ENCODE measurements at regions not wholly inside any gene's neighbourhood (a gene's known extent, or its start where the extent isn't known, plus 50 kb on each side); places are given as distances from the start of the nearest gene placed in this dataset.

- no peak overlapping the region for H3T11ph ChIP-seq (ENCODE audit: low read length)
- no peaks in the 10 kb centered on the region for H3K23me2 ChIP-seq (ENCODE audit: insufficient read length, low read depth, low read length, poor library complexity, severe bottlenecking)
- no peaks in the 10 kb centered on the region for H3K79me1 ChIP-seq (ENCODE audit: insufficient read depth, low read depth, low read length, poor library complexity, severe bottlenecking)
- H2AK5ac ChIP-seq (ENCODE audit: insufficient read length, low read length): no peak overlapping the region
- no peak overlapping the region for H2BK15ac ChIP-seq (ENCODE audit: low read depth, low read length)
- no peak overlapping the region for H3K56ac ChIP-seq (ENCODE audit: insufficient read length, low read depth, low read length)
- no peak for TF ChIP-seq CTCF (conservative IDR thresholded peaks at IDR 0.05)
- H3K27ac Mint-ChIP-seq: no peak overlapping the region
- no peaks in the 10 kb centered on the region for H3K27me3 ChIP-seq (ENCODE audit: insufficient read depth, low read length)
- H3K4me2 ChIP-seq (ENCODE audit: insufficient read depth, insufficient read length, low read length): no peak overlapping the region
- no peak overlapping the region for H3K27ac ChIP-seq (ENCODE audit: insufficient read length, low read depth, low read length)
- H3K4ac ChIP-seq (ENCODE audit: low read depth, low read length): no peak overlapping the region
- no peak overlapping the region for H2BK12ac ChIP-seq (ENCODE audit: insufficient read length, low read depth, low read length)
- WGBS (ENCODE audit: extremely low coverage, insufficient read length, low lambda C conversion rate): no CpG with 5 or more reads among the region's 2 CpGs
- H4K20me1 ChIP-seq (ENCODE audit: control insufficient read depth, insufficient read depth, insufficient read length): no peaks in the 10 kb centered on the region
- H3K18ac ChIP-seq (ENCODE audit: insufficient read length, low read depth, low read length): no peak overlapping the region
- H3K14ac ChIP-seq (ENCODE audit: insufficient read depth, low read length): no peak overlapping the region
- H4K91ac ChIP-seq (ENCODE audit: insufficient read length, low read depth, low read length): no peak overlapping the region
- DNase-seq: no peak
- H2AFZ ChIP-seq (ENCODE audit: low read length): no peak overlapping the region
- no peak overlapping the region for H3K9ac ChIP-seq (ENCODE audit: extremely low read depth, insufficient read length, low read length)
- H3K9me3 ChIP-seq (ENCODE audit: control insufficient read depth, low read depth, low read length): no peaks in the 10 kb centered on the region
- H3K27me3 Mint-ChIP-seq (ENCODE audit: low read depth): peaks cover 2% of the 10 kb centered on the region; the same call in 1 of the 2 replicates
- no peak overlapping the region for H3K4me3 Mint-ChIP-seq
- no peak overlapping the region for H2BK120ac ChIP-seq (ENCODE audit: low read depth, low read length, poor library complexity, severe bottlenecking)
- H4K8ac ChIP-seq (replicated peaks; ENCODE audit: insufficient read length, low read depth, low read length): no peak overlapping the region
- H2BK20ac ChIP-seq (ENCODE audit: low read depth, low read length, poor library complexity, severe bottlenecking): no peak overlapping the region
- H3K4me1 Mint-ChIP-seq: peaks cover 23 to 29% of the 10 kb centered on the region in 2 experiments
- H3K23ac ChIP-seq (ENCODE audit: insufficient read length, low read depth, low read length): no peak overlapping the region
- no peaks in the 10 kb centered on the region for H3K9me3 Mint-ChIP-seq
- H3K36me3 Mint-ChIP-seq (ENCODE audit: insufficient read depth in 1 of 3, low read depth in 3 of 3): peaks cover 0 to 4% (median 0%) of the 10 kb centered on the region in 3 experiments; a peak in 1 of 7 replicates
- no peaks in the 10 kb centered on the region; the same call in 1 of the 2 replicates for H3K4me1 ChIP-seq (ENCODE audit: insufficient read depth, low read length)
- no peaks in the 10 kb centered on the region for H3K79me2 ChIP-seq (ENCODE audit: insufficient read depth, low read length)
- H2BK5ac ChIP-seq (ENCODE audit: insufficient read length, low read length): no peak overlapping the region
- H4K5ac ChIP-seq (ENCODE audit: insufficient read length, low read depth, low read length): no peak overlapping the region
Measured at GRCh38 chr2:144586476-144586875, 66.6 kb upstream of the ZEB2 start.
